ENCODE measurements at regions not wholly inside any gene's neighbourhood (a gene's known extent, or its start where the extent isn't known, plus 50 kb on each side); places are given as distances from the start of the nearest gene placed in this dataset.
"Not testable (repeated sequence)": the region's sequence is repeated elsewhere in the genome, so short reads cannot be mapped to it uniquely, and the experiment has no call there.

- Mint-ChIP-seq H3K27ac (no peak overlapping the region), H3K4me3 (no peak overlapping the region), H3K4me1 (no peaks in the 10 kb centered on the region), H3K36me3 (no peaks in the 10 kb centered on the region), H3K9me3 (peaks cover 6% of the 10 kb centered on the region), H3K27me3 (no peaks in the 10 kb centered on the region)
- no peak for ATAC-seq
Measured at GRCh38 chr1:68720476-68720875, 223.6 kb upstream of the DEPDC1 start.

GRCh38 chr1:68723791-68724190, 226.9 kb upstream of the DEPDC1 start:
- Mint-ChIP-seq H3K36me3 (no peaks in the 10 kb centered on the region), H3K27ac (no peak overlapping the region), H3K27me3 (no peaks in the 10 kb centered on the region), H3K4me1 (no peaks in the 10 kb centered on the region), H3K4me3 (no peak overlapping the region), H3K9me3 (peaks cover 3% of the 10 kb centered on the region)
- ATAC-seq = no peak

- no peak overlapping the region for H3K4me3 Mint-ChIP-seq
- no peak overlapping the region for H3K27ac Mint-ChIP-seq
- ATAC-seq = no peak
- no peaks in the 10 kb centered on the region for H3K4me1 Mint-ChIP-seq
- H3K9me3 Mint-ChIP-seq = no peaks in the 10 kb centered on the region
- H3K27me3 Mint-ChIP-seq = no peaks in the 10 kb centered on the region
- H3K36me3 Mint-ChIP-seq = no peaks in the 10 kb centered on the region
Measured at GRCh38 chr1:68725001-68725752, 228.3 kb upstream of the DEPDC1 start.

- not testable (repeated sequence) for H3K36me3 Mint-ChIP-seq, H3K27ac Mint-ChIP-seq, ATAC-seq, H3K27me3 Mint-ChIP-seq, H3K4me1 Mint-ChIP-seq, H3K4me3 Mint-ChIP-seq
- peaks cover 12% of the 10 kb centered on the region for H3K9me3 Mint-ChIP-seq
Measured at GRCh38 chr1:68739486-68739885, 242.6 kb upstream of the DEPDC1 start.

- H3K4me3 Mint-ChIP-seq = no peak overlapping the region
- ATAC-seq = no peak
- no peaks in the 10 kb centered on the region for H3K36me3 Mint-ChIP-seq
- no peaks in the 10 kb centered on the region for H3K4me1 Mint-ChIP-seq
- H3K9me3 Mint-ChIP-seq = peaks cover 12% of the 10 kb centered on the region
- no peaks in the 10 kb centered on the region for H3K27me3 Mint-ChIP-seq
- H3K27ac Mint-ChIP-seq = no peak overlapping the region
Measured at GRCh38 chr1:68745011-68745410, 248.1 kb upstream of the DEPDC1 start.

- Mint-ChIP-seq H3K36me3 (no peaks in the 10 kb centered on the region), H3K27me3 (no peaks in the 10 kb centered on the region), H3K4me1 (no peaks in the 10 kb centered on the region), H3K27ac (no peak overlapping the region), H3K4me3 (no peak overlapping the region), H3K9me3 (peaks cover 12% of the 10 kb centered on the region)
- ATAC-seq = no peak
Measured at GRCh38 chr1:68745451-68745850, 248.6 kb upstream of the DEPDC1 start.

GRCh38 chr1:68746378-68746777, 249.5 kb upstream of the DEPDC1 start:
- Mint-ChIP-seq H3K9me3 (peaks cover 8% of the 10 kb centered on the region), H3K27me3 (no peaks in the 10 kb centered on the region), H3K27ac (no peak overlapping the region), H3K4me3 (no peak overlapping the region), H3K36me3 (no peaks in the 10 kb centered on the region), H3K4me1 (no peaks in the 10 kb centered on the region)
- ATAC-seq = no peak

- ATAC-seq = no peak
- H3K27me3 Mint-ChIP-seq = no peaks in the 10 kb centered on the region
- no peak overlapping the region for H3K4me3 Mint-ChIP-seq
- H3K4me1 Mint-ChIP-seq = no peaks in the 10 kb centered on the region
- no peaks in the 10 kb centered on the region for H3K36me3 Mint-ChIP-seq
- H3K27ac Mint-ChIP-seq = no peak overlapping the region
- H3K9me3 Mint-ChIP-seq = no peaks in the 10 kb centered on the region
Measured at GRCh38 chr1:68751723-68752122, 254.8 kb upstream of the DEPDC1 start.

GRCh38 chr1:68758666-68759209, 261.9 kb upstream of the DEPDC1 start:
- peak; percentile 31 for ATAC-seq
- H3K9me3 Mint-ChIP-seq = peaks cover 14% of the 10 kb centered on the region
- no peaks in the 10 kb centered on the region for H3K36me3 Mint-ChIP-seq
- H3K4me1 Mint-ChIP-seq = no peaks in the 10 kb centered on the region
- H3K27me3 Mint-ChIP-seq = no peaks in the 10 kb centered on the region
- no peak overlapping the region for H3K27ac Mint-ChIP-seq
- H3K4me3 Mint-ChIP-seq = no peak overlapping the region

GRCh38 chr1:68767941-68768340, 271.1 kb upstream of the DEPDC1 start:
- H3K4me3 Mint-ChIP-seq = no peak overlapping the region
- no peaks in the 10 kb centered on the region for H3K36me3 Mint-ChIP-seq
- no peak for ATAC-seq
- H3K27me3 Mint-ChIP-seq = no peaks in the 10 kb centered on the region
- peaks cover 15% of the 10 kb centered on the region for H3K9me3 Mint-ChIP-seq
- no peaks in the 10 kb centered on the region for H3K4me1 Mint-ChIP-seq
- no peak overlapping the region for H3K27ac Mint-ChIP-seq

GRCh38 chr1:68770817-68771216, 273.9 kb upstream of the DEPDC1 start:
- ATAC-seq = no peak
- no peak overlapping the region for H3K27ac Mint-ChIP-seq

GRCh38 chr1:68777851-68778250, 281.0 kb upstream of the DEPDC1 start:
- Mint-ChIP-seq H3K4me3 (no peak overlapping the region), H3K36me3 (no peaks in the 10 kb centered on the region), H3K27ac (no peak overlapping the region), H3K9me3 (peaks cover 12% of the 10 kb centered on the region), H3K27me3 (no peaks in the 10 kb centered on the region), H3K4me1 (no peaks in the 10 kb centered on the region)
- no peak for ATAC-seq

More at GRCh38 chr1:68770817-68771216, 273.9 kb upstream of the DEPDC1 start:
- Mint-ChIP-seq H3K9me3 (peaks cover 5% of the 10 kb centered on the region), H3K36me3 (no peaks in the 10 kb centered on the region), H3K4me3 (no peak overlapping the region), H3K27me3 (no peaks in the 10 kb centered on the region), H3K4me1 (no peaks in the 10 kb centered on the region)

- not testable (repeated sequence) for H3K27ac Mint-ChIP-seq
Measured at GRCh38 chr1:68779841-68780240, 283.0 kb upstream of the DEPDC1 start.

GRCh38 chr1:68780919-68781318, 284.0 kb upstream of the DEPDC1 start:
- ATAC-seq = no peak
- Mint-ChIP-seq H3K4me3 (no peak overlapping the region), H3K9me3 (peaks cover 13% of the 10 kb centered on the region), H3K27ac (no peak overlapping the region), H3K4me1 (no peaks in the 10 kb centered on the region), H3K36me3 (no peaks in the 10 kb centered on the region), H3K27me3 (no peaks in the 10 kb centered on the region)

More at GRCh38 chr1:68779841-68780240, 283.0 kb upstream of the DEPDC1 start:
- not testable (repeated sequence) for H3K27me3 Mint-ChIP-seq, H3K36me3 Mint-ChIP-seq, H3K4me3 Mint-ChIP-seq, H3K4me1 Mint-ChIP-seq, ATAC-seq
- H3K9me3 Mint-ChIP-seq = peaks cover 13% of the 10 kb centered on the region

GRCh38 chr1:68782890-68783289, 286.0 kb upstream of the DEPDC1 start:
- no peaks in the 10 kb centered on the region for H3K36me3 Mint-ChIP-seq
- H3K4me3 Mint-ChIP-seq = no peak overlapping the region
- H3K27me3 Mint-ChIP-seq = no peaks in the 10 kb centered on the region
- H3K9me3 Mint-ChIP-seq = peaks cover 13% of the 10 kb centered on the region
- no peak for ATAC-seq
- H3K27ac Mint-ChIP-seq = no peak overlapping the region
- no peaks in the 10 kb centered on the region for H3K4me1 Mint-ChIP-seq

- H3K27me3 Mint-ChIP-seq = no peaks in the 10 kb centered on the region
- H3K4me3 Mint-ChIP-seq = no peak overlapping the region
- H3K36me3 Mint-ChIP-seq = no peaks in the 10 kb centered on the region
- ATAC-seq = no peak
- peaks cover 10% of the 10 kb centered on the region for H3K9me3 Mint-ChIP-seq
- no peaks in the 10 kb centered on the region for H3K4me1 Mint-ChIP-seq
- no peak overlapping the region for H3K27ac Mint-ChIP-seq
Measured at GRCh38 chr1:68785328-68785727, 288.4 kb upstream of the DEPDC1 start.
